A549 (cell line): ENCODE measurements at regions not wholly inside any gene's neighbourhood (a gene's known extent, or its start where the extent isn't known, plus 50 kb on each side); places are given as distances from the start of the nearest gene placed in this dataset.
A peak's percentile ranks its signal among the peaks of the same experiment; 100 is the strongest.

ENCODE experiments used
- ATAC-seq, 2 experiments: fragments of 200-7000 bp in 1 of 2; fragments of >200 bp in 1 of 2; cut with Nextera tagmentation in 1 of 2; cut with Tn5 transposase in 1 of 2; 3 replicates each; pipeline versions ENCODE4 v1.8.0 to v1.9.1; 2018 to 2020; ENCODE audit warnings: mild to moderate bottlenecking in 1 of 2, moderate library complexity in 1 of 2
- CTCF ChIA-PET: fragments of 300-600 bp; sonication (Branson Sonifier 250); formaldehyde crosslinking; extraction: SDS; loops from one replicate; lab custom pipeline; 2021; ENCODE audit warnings: antibody characterized with exemption, inconsistent platforms; lab: Yijun Ruan, JAX
- POLR2A ChIA-PET: fragments of 350-600 bp; formaldehyde crosslinking; extraction: SDS; loops from one replicate; lab custom pipeline; 2021; ENCODE audit warnings: antibody characterized with exemption, inconsistent platforms; lab: Yijun Ruan, JAX
- DNase-seq, 2 experiments: peaks; one replicate each; pipeline versions ENCODE4 v3.0.0 to v3.0.0-alpha.2; 2011 to 2016; ENCODE audit warnings: low read depth in 1 of 2, low spot score in 1 of 2
- FAIRE-seq: peaks from 2 replicates; lab custom pipeline; 2011; peaks lifted over from hg19 to GRCh38; lab: Jason Lieb, UNC
- H3K27ac ChIP-seq, 2 experiments: fragments of >200 bp; sonication (Bioruptor Twin); formaldehyde crosslinking; 3 replicates each; pipeline ENCODE4 v1.5.1; 2016 to 2017
- H3K4me1 ChIP-seq: fragments of >200 bp; sonication (Bioruptor Twin); formaldehyde crosslinking; 3 replicates; pipeline ENCODE4 v1.6.1; 2016
- H3K4me2 ChIP-seq: fragments of >200 bp; sonication (Bioruptor Twin); formaldehyde crosslinking; 3 replicates; pipeline ENCODE4 v1.6.1; 2016
- H3K4me3 ChIP-seq: fragments of >200 bp; sonication (Bioruptor Twin); formaldehyde crosslinking; 3 replicates; pipeline ENCODE4 v1.5.1; 2016
- H3K9me3 ChIP-seq: fragments of >200 bp; sonication (Bioruptor Twin); formaldehyde crosslinking; 3 replicates; pipeline ENCODE4 v1.6.1; 2016
- CEBPB ChIP-seq, 2 experiments: fragments of >200 bp in 1 of 2; sonication (Bioruptor Twin) in 1 of 2; formaldehyde crosslinking in 1 of 2; IDR thresholded peaks; 2 replicates each; pipeline ENCODE4 v1.6.1; 2012 to 2016
- CHD2 ChIP-seq: fragments of 150-350 bp; IDR thresholded peaks from 2 replicates; pipeline ENCODE4 v1.6.1; 2014; ENCODE audit warnings: low read length; ENCODE audit not compliant: partially characterized antibody
- EHF ChIP-seq: fragments of 250-450 bp; sonication (Bioruptor Pico); IDR thresholded peaks from 2 replicates; pipeline ENCODE4 v1.5.0; 2020; ENCODE audit warnings: mild to moderate bottlenecking
- EHMT2 ChIP-seq: fragments of 200-600 bp; sonication (generic); IDR thresholded peaks from 2 replicates; pipeline ENCODE4 v1.6.1; 2016; ENCODE audit warnings: antibody characterized with exemption, low read depth, mild to moderate bottlenecking, moderate library complexity
- FOXS1 ChIP-seq: fragments of 250-450 bp; sonication (Bioruptor Pico); IDR thresholded peaks from 2 replicates; pipeline ENCODE4 v1.5.0; 2020; ENCODE audit warnings: mild to moderate bottlenecking, moderate library complexity
- HDAC2 ChIP-seq: fragments of 200-600 bp; sonication (generic); IDR thresholded peaks from 2 replicates; pipeline ENCODE4 v1.6.1; 2016
- KDM1A ChIP-seq: fragments of 200-600 bp; sonication (generic); IDR thresholded peaks from 2 replicates; pipeline ENCODE4 v1.6.1; 2016; ENCODE audit warnings: low read depth, mild to moderate bottlenecking
- NFE2L2 ChIP-seq: fragments of 150-350 bp; conservative IDR thresholded peaks from 2 replicates; pipeline ENCODE4 v1.6.1; 2014; ENCODE audit warnings: low read length
- NR3C1 ChIP-seq: fragments of >200 bp; sonication (Bioruptor Twin); formaldehyde crosslinking; IDR thresholded peaks from 3 replicates; pipeline ENCODE4 v1.6.1; 2017
- ZFP36 ChIP-seq: fragments of 450-650 bp; IDR thresholded peaks from 2 replicates; pipeline ENCODE4 v1.6.1; 2014; ENCODE audit warnings: borderline replicate concordance; ENCODE audit not compliant: partially characterized antibody
- ZNF302 ChIP-seq: fragments of 250-450 bp; sonication (Bioruptor Pico); IDR thresholded peaks from 2 replicates; pipeline ENCODE4 v1.9.0; 2021; ENCODE audit warnings: inconsistent platforms, mild to moderate bottlenecking, moderate library complexity
- ZSCAN20 ChIP-seq: fragments of 250-450 bp; sonication (Bioruptor Pico); IDR thresholded peaks from 2 replicates; pipeline ENCODE4 v1.8.0; 2022; ENCODE audit warnings: mild to moderate bottlenecking, moderate library complexity
- WGBS: methylation state at CpG from one replicate; pipeline ENCODE4 v1.1.6; 2017; ENCODE audit errors: missing lambda C conversion rate; 5-methylcytosine and 5-hydroxymethylcytosine counted together
- TF ChIP-seq, protein P1 (sequence below): fragments of 150-350 bp; IDR thresholded peaks from 2 replicates; pipeline ENCODE4 v1.6.1; 2014; ENCODE audit warnings: low read depth, mild to moderate bottlenecking, low read length
- TF ChIP-seq, protein P2 (sequence below): fragments of >200 bp; sonication (Bioruptor Twin); formaldehyde crosslinking; IDR thresholded peaks from 2 replicates; pipeline ENCODE4 v1.6.1; 2016
- TF ChIP-seq, protein P3 (sequence below): fragments of 250-450 bp; sonication (Bioruptor Pico); IDR thresholded peaks from 2 replicates; pipeline ENCODE4 v1.5.0; 2020; ENCODE audit warnings: low read depth, mild to moderate bottlenecking, moderate library complexity
- TF ChIP-seq, protein P4 (sequence below): fragments of 250-450 bp; sonication (Bioruptor Pico); IDR thresholded peaks from 2 replicates; pipeline ENCODE4 v1.5.0; 2021; ENCODE audit warnings: mild to moderate bottlenecking, moderate library complexity, borderline replicate concordance
- TF ChIP-seq, protein P5 (sequence below): fragments of 450-650 bp; IDR thresholded peaks from 2 replicates; pipeline ENCODE4 v1.6.1; 2014; ENCODE audit warnings: antibody characterized with exemption

DNA sequence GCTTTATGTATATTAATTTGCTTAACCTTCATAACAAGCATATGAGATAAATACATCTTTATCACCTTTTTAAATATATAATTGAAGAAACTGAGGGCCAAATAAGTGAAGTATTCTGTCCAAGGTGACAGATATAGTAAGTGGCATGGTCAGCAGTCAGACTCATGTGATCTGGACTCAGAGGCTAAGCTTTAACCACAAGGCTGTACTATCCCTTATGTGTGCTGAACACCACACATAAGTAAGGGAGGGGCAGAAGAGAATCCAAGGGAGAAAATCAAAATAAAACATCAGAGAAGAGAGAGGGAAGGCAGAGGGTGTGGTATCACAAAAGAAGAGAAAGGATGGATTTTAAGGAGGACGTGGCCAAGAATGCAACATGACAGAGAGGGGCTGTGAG lies 348.4 kb downstream of the EFNB2 start:
- DNase-seq (no peak), ATAC-seq (no peak), FAIRE-seq (no peak)
- TF ChIP-seq NFE2L2 (no peak), ZFP36 (no peak), HDAC2 (no peak), CHD2 (no peak), FOXS1 (CRISPR knock-in tag) (no peak)
- TF ChIP-seq, protein P1, sequence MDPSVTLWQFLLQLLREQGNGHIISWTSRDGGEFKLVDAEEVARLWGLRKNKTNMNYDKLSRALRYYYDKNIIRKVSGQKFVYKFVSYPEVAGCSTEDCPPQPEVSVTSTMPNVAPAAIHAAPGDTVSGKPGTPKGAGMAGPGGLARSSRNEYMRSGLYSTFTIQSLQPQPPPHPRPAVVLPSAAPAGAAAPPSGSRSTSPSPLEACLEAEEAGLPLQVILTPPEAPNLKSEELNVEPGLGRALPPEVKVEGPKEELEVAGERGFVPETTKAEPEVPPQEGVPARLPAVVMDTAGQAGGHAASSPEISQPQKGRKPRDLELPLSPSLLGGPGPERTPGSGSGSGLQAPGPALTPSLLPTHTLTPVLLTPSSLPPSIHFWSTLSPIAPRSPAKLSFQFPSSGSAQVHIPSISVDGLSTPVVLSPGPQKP, result no peak
- TF ChIP-seq, protein P2, sequence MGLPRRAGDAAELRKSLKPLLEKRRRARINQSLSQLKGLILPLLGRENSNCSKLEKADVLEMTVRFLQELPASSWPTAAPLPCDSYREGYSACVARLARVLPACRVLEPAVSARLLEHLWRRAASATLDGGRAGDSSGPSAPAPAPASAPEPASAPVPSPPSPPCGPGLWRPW, result no peak
- no peak overlapping the region for H3K4me3 ChIP-seq
- no peak overlapping the region for H3K4me2 ChIP-seq
- H3K27ac ChIP-seq, result no peak overlapping the region
- no peaks in the 10 kb centered on the region for H3K4me1 ChIP-seq
- ChIA-PET POLR2A (no interaction called here), CTCF (interaction anchor here (1.0 kb wide), 1 partner anchor 14 kb away, joined by 3 read pairs; no protein-coding TSS in a partner anchor)
- H3K9me3 ChIP-seq, result no peaks in the 10 kb centered on the region
- WGBS, result 33% methylated on average over 1 of the region's 1 CpG

DNA sequence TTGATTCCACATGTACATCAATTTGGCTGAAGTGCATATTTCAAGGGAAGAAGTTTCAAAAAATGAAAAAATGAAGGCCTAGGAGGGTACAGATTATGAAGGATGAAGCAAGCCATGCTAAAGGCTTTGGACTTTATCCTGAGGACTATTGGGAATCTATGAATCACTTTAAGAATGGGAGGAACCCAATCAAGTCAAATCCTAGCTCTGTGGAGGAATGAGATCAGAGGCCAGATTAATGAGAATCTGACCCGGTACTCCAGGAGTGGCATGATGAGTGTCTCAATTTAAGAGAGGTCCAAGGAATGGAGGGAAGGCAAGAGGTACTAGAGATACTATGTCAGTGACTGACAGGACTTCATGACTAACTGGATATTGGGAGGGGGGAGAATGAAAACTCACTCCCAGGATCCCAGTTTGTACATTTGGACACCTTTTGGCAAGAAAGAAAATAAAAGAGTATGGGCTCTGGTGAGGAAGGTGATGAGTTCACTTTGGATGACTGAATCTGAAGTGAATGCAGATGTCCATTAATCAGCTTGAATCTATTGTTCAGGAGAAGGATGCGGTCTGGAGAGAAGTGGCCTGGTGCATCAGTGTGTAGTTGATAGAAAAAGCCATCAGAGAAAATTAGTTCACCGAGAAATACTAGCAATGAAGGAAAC lies 349.0 kb downstream of the EFNB2 start:
- WGBS, result 85% methylated on average over 3 of the region's 3 CpGs
- Histone ChIP-seq H3K27ac (no peak overlapping the region), H3K4me1 (no peaks in the 10 kb centered on the region), H3K9me3 (no peaks in the 10 kb centered on the region), H3K4me3 (no peak overlapping the region), H3K4me2 (no peak overlapping the region)
- no peak for DNase-seq
- no peak for FAIRE-seq
- no peak for TF ChIP-seq EHMT2
- no peak for TF ChIP-seq CEBPB (IDR thresholded peaks at IDR 0.05)
- no peak for TF ChIP-seq KDM1A
- TF ChIP-seq, protein P3, sequence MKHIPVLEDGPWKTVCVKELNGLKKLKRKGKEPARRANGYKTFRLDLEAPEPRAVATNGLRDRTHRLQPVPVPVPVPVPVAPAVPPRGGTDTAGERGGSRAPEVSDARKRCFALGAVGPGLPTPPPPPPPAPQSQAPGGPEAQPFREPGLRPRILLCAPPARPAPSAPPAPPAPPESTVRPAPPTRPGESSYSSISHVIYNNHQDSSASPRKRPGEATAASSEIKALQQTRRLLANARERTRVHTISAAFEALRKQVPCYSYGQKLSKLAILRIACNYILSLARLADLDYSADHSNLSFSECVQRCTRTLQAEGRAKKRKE (CRISPR knock-in tag), result no peak
- no peak for TF ChIP-seq ZSCAN20 (CRISPR knock-in tag)
- TF ChIP-seq, protein P2, result no peak
- no peak for TF ChIP-seq ZNF302 (CRISPR knock-in tag)
- TF ChIP-seq, protein P1, result no peak
- TF ChIP-seq EHF, result no peak
- TF ChIP-seq NR3C1, result no peak
- POLR2A ChIA-PET, result no interaction called here
- no peak for ATAC-seq
- CTCF ChIA-PET, result interaction anchor here (1.0 kb wide), 1 partner anchor 14 kb away, joined by 3 read pairs; no protein-coding TSS in a partner anchor

DNA sequence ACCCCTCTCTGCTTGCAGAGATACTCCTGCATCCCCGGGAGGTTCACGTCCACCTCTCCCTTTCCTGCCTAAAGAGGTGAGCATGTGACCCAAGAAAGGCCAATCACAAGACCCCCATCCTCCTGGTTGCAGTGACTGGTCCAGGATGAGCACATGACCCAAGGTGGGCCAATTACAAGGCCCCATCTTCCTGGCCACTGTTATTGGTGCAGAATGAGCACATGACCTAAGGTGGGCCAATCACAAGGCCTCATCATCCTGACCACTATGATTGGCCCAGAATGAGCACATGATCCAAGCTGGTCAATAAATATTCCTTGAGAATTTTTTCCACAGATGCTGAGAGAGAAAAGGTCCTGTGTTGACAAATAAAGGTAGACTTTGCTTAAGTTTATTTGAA lies 350.7 kb downstream of the EFNB2 start:
- Histone ChIP-seq H3K4me3 (no peak overlapping the region), H3K4me1 (no peaks in the 10 kb centered on the region), H3K9me3 (peaks cover 5% of the 10 kb centered on the region; the same call in 1 of the 3 replicates), H3K4me2 (no peak overlapping the region), H3K27ac (no peak overlapping the region)
- ChIA-PET CTCF (interaction anchor here (0.5 kb wide), 1 partner anchor 9 kb away, joined by 3 read pairs; no protein-coding TSS in a partner anchor), POLR2A (no interaction called here)
- ATAC-seq, result no peak
- no peak for DNase-seq
- no peak for FAIRE-seq
- TF ChIP-seq, protein P4, sequence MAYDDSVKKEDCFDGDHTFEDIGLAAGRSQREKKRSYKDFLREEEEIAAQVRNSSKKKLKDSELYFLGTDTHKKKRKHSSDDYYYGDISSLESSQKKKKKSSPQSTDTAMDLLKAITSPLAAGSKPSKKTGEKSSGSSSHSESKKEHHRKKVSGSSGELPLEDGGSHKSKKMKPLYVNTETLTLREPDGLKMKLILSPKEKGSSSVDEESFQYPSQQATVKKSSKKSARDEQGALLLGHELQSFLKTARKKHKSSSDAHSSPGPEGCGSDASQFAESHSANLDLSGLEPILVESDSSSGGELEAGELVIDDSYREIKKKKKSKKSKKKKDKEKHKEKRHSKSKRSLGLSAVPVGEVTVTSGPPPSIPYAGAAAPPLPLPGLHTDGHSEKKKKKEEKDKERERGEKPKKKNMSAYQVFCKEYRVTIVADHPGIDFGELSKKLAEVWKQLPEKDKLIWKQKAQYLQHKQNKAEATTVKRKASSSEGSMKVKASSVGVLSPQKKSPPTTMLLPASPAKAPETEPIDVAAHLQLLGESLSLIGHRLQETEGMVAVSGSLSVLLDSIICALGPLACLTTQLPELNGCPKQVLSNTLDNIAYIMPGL (CRISPR knock-in tag), result no peak
- TF ChIP-seq, protein P5, sequence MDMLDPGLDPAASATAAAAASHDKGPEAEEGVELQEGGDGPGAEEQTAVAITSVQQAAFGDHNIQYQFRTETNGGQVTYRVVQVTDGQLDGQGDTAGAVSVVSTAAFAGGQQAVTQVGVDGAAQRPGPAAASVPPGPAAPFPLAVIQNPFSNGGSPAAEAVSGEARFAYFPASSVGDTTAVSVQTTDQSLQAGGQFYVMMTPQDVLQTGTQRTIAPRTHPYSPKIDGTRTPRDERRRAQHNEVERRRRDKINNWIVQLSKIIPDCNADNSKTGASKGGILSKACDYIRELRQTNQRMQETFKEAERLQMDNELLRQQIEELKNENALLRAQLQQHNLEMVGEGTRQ, result peak; percentile 61
- 54% methylated on average over 2 of the region's 2 CpGs for WGBS
